Nephron progenitor cell (in vitro differentiated cells): ENCODE measurements at regions not wholly inside any gene's neighbourhood (a gene's known extent, or its start where the extent isn't known, plus 50 kb on each side); places are given as distances from the start of the nearest gene placed in this dataset.

ENCODE experiments used
- DNase-seq: peaks from one replicate; pipeline ENCODE4 v3.0.0; 2021
- H3K27ac Mint-ChIP-seq: 2 replicates; pipeline ENCODE4 v1.8.0; 2021; ENCODE audit warnings: mild to moderate bottlenecking, moderate library complexity, mixed read lengths
- H3K27me3 Mint-ChIP-seq: 2 replicates; pipeline ENCODE4 v1.8.0; 2021; ENCODE audit warnings: mild to moderate bottlenecking, low read depth, mixed read lengths; ENCODE audit not compliant: poor library complexity
- H3K36me3 Mint-ChIP-seq: 2 replicates; pipeline ENCODE4 v1.8.0; 2021; ENCODE audit warnings: low read depth, mixed read lengths
- H3K4me1 Mint-ChIP-seq: 2 replicates; pipeline ENCODE4 v1.8.0; 2021; ENCODE audit warnings: mixed read lengths
- H3K4me3 Mint-ChIP-seq: 2 replicates; pipeline ENCODE4 v1.8.0; 2021; ENCODE audit warnings: mild to moderate bottlenecking, moderate library complexity, mixed read lengths
- H3K9me3 Mint-ChIP-seq: 2 replicates; pipeline ENCODE4 v1.8.0; 2021; ENCODE audit warnings: mild to moderate bottlenecking, moderate library complexity, mixed read lengths
- TF ChIP-seq, protein P1 (sequence below): fragments of 200-600 bp; sonication (generic); IDR thresholded peaks from 2 replicates; pipeline ENCODE4 v1.5.0; 2021; ENCODE audit warnings: antibody characterized with exemption

DNA sequence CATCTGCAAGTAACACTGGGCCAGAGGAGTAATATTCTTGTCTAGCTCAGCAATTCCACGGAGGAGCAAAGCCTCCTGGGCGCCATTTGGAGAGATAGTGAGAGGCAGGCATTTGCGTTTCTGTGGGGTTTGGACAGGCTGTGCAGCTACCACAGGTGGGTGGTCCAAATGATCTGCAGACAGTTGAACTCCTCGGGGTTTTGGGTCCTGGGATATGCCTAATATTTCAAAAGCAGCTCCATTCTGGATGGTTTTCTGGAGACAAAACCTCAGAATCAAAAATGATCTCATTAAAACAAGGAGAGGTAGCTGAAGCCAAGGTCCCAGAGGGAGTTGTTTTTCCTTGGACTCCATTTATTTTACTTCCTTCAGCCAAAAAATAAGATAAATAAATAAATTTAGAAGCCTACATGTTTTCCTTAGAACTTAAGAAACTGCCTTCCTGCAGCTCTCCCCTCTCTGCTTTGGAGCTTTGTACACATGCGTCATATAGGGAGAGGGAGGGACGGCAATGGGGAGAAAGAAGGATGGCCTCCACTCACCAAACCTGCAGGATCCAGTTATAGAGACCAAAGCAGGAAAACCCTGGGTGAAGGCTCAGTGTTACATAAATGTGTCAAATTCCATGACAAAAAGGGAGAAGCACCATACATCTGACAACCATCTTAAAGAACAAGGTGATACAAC is 227.3 kb upstream of the DAAM1 start:
- H3K4me3 Mint-ChIP-seq: no peak overlapping the region
- H3K27me3 Mint-ChIP-seq: peaks cover 2% of the 10 kb centered on the region
- TF ChIP-seq, protein P1, sequence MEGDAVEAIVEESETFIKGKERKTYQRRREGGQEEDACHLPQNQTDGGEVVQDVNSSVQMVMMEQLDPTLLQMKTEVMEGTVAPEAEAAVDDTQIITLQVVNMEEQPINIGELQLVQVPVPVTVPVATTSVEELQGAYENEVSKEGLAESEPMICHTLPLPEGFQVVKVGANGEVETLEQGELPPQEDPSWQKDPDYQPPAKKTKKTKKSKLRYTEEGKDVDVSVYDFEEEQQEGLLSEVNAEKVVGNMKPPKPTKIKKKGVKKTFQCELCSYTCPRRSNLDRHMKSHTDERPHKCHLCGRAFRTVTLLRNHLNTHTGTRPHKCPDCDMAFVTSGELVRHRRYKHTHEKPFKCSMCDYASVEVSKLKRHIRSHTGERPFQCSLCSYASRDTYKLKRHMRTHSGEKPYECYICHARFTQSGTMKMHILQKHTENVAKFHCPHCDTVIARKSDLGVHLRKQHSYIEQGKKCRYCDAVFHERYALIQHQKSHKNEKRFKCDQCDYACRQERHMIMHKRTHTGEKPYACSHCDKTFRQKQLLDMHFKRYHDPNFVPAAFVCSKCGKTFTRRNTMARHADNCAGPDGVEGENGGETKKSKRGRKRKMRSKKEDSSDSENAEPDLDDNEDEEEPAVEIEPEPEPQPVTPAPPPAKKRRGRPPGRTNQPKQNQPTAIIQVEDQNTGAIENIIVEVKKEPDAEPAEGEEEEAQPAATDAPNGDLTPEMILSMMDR: no peak
- no peak overlapping the region for H3K27ac Mint-ChIP-seq
- H3K4me1 Mint-ChIP-seq: peaks cover 35% of the 10 kb centered on the region
- H3K36me3 Mint-ChIP-seq: peaks cover 15% of the 10 kb centered on the region
- DNase-seq: no peak
- H3K9me3 Mint-ChIP-seq: peaks cover 19% of the 10 kb centered on the region

DNA sequence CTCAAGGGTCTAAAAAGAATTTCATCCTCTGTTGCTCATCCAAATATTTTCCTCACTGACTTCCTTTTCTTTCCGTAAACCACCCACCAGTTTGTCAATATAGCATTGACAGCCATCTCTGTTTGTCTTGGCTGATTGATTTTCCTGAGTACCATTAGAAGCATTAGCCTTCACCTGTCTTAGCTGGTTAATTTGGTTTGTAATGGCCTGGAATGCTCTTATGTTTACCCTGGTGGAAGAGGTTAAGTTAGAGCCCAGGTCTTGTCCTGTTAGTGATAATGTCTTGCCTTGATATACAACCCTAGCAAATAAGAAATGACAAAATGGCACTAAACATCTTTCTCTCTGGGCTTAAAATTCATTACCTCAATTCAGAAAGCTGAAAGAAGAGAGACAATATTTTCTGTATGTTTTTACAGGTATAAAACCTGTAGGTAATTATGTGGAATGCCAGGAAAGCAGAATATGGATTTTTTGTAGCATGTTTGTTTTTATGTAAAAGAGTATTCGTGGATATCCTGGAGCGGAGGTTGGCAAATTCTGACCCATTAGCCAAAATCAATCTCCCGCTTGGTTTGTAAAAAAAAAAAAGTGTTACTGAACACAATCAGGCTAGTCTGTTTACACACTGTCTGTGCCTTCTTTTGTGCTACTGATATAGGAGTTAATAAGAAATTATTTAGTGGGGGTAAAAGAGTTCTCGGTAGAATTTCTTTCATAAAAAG is 224.4 kb upstream of the DAAM1 start:
- no peak for DNase-seq

DNA sequence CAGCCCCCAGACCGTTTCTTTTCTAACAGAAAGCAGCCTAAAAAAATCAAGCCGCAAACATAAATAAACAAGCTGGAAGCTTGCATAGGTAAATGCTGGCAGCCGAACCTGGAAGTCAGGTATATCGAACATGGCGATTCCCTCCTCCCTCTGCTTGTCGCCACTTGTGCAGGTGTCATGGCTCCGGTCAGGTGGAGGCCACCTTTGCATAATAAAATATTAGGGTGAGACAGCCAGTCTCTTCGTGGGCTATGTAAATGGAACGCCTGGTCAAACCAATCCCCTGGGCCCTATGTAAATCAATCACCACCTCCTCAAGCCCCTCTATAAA is 223.9 kb upstream of the DAAM1 start:
- H3K4me1 Mint-ChIP-seq: peaks cover 45% of the 10 kb centered on the region

More for the DNA sequence above, 224.4 kb upstream of the DAAM1 start:
- Mint-ChIP-seq H3K4me1 (peaks cover 45% of the 10 kb centered on the region), H3K36me3 (no peaks in the 10 kb centered on the region), H3K9me3 (peaks cover 2% of the 10 kb centered on the region), H3K27ac (no peak overlapping the region), H3K4me3 (no peak overlapping the region), H3K27me3 (peaks cover 4% of the 10 kb centered on the region)
- TF ChIP-seq, protein P1: no peak

DNA sequence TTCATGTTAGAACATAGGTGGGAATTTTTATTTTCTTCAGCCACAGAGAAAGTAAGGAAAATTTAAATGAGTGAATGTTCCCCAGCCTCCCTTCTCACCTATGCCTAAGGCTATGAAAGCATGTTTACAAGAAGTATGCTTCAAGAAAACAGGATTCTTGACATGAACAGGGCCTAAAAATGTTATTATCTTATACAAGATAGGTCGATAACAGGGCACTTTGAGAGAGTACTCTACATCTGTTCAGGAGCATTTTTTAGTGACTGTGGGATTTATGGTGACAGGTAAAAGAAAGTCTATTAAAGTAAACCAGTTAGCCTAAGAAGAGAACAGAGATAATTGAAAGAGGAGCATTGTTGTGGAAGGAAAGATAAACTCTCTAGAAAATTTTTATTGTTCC is 222.9 kb upstream of the DAAM1 start:
- Mint-ChIP-seq H3K4me1 (peaks cover 45% of the 10 kb centered on the region), H3K36me3 (no peaks in the 10 kb centered on the region), H3K4me3 (no peak overlapping the region), H3K27me3 (peaks cover 4% of the 10 kb centered on the region), H3K27ac (no peak overlapping the region), H3K9me3 (no peaks in the 10 kb centered on the region)
- DNase-seq: no peak
- TF ChIP-seq, protein P1: no peak

More for the DNA sequence above, 223.9 kb upstream of the DAAM1 start:
- no peak for DNase-seq
- no peaks in the 10 kb centered on the region for H3K9me3 Mint-ChIP-seq
- H3K36me3 Mint-ChIP-seq: no peaks in the 10 kb centered on the region
- TF ChIP-seq, protein P1: no peak
- H3K27me3 Mint-ChIP-seq: peaks cover 4% of the 10 kb centered on the region
- no peak overlapping the region for H3K4me3 Mint-ChIP-seq
- H3K27ac Mint-ChIP-seq: peak overlapping the region; percentile 84

DNA sequence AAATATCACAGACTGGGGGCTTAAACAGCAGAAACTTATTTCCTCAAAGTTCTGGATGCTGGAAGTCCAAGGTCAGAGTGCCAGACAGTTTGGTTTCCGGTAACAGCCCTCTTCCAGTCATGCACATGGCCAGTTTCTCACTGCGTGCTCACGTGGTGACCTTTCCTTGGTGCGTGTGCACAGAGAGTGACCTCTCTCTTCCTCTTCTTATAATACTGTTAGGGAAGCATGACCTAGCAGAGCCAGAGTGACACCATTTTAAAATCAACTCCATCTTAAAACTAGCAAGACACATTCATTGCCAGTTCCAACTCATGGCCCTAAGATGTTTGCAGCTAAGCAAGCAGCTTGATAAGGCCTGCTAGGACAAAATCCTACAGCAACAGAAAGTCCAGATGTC is 221.5 kb upstream of the DAAM1 start:
- Mint-ChIP-seq H3K36me3 (no peaks in the 10 kb centered on the region), H3K27ac (peak overlapping the region; percentile 20), H3K27me3 (peaks cover 4% of the 10 kb centered on the region), H3K4me1 (peaks cover 45% of the 10 kb centered on the region), H3K4me3 (no peak overlapping the region), H3K9me3 (no peaks in the 10 kb centered on the region)
- TF ChIP-seq, protein P1: no peak
- no peak for DNase-seq
